GM19397 (cell line): ENCODE measurements at regions not wholly inside any gene's neighbourhood (a gene's known extent, or its start where the extent isn't known, plus 50 kb on each side); places are given as distances from the start of the nearest gene placed in this dataset.

ENCODE experiments used
- ATAC-seq: cut with Tn5 transposase; IDR thresholded peaks from one replicate; pipeline ENCODE4 v1.9.1; 2021; ENCODE audit warnings: mild to moderate bottlenecking, moderate library complexity; ENCODE audit not compliant: unreplicated experiment

DNA sequence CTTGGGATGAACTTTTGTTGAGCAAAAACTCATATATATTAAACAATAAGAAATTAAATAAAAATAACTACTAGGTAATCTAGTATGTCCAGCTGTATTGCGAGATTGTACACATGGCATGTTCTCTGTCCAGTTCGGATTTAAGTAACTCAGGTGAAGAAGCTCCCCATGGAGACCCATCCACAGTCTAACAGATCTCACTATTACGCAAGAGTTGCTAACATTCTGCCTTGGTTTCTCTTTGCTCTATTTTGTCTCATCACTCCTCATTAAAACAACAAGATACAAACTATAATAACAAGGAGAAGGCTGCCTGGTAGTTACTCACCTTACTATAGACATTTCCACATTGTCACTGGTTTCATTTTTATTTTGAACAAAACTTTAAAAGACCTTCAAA, 1372.3 kb upstream of the CELF2 start:
- ATAC-seq, result no peak

DNA sequence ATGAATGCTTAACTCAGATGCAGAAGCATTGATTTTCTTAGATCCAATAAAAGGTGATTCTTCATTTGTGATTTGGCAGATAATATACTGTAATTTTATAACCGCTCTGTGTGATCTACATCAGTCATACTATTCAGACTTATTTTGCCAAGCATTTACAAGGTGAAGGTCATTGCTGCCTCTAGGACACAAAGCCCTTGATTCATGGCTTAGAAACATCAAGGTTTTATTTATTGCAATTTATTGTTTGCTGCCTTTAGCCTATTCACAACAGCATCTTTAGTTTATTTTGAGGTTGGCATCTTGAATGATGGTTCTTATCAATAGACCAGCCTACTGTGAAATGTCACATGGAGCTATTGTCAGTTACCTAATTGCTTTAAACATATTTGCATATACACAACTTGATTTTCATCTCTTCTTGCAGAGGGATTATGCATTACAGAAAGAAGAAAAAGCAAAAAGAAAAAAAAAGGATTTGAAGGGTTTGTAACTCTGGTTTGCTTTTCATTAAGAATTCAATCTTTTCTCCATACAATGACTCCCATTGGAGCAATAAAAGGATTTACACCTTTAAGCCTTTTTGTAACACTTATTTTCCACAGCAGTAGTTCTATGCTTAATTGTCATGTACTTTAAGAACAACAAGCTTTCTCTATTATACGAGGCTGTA, 1371.6 kb upstream of the CELF2 start:
- no peak for ATAC-seq

DNA sequence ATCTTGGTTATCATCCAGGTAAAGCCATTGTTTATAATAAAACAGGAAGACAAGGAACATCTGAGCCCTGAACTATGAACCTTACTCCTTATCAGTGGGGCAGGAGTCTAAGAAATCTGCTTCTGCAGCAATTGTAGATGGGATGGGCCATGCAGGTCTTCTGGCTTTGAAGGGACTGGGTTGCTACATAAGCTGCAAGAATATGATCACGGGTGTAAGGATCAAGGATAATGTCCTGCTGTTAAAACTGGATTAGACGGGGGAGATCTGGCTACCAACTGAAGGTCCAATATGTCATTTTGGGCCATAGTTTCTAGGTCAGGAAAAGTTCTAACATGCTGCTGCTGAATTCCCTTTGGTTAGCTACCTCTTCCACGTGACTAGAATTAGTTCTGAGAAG, 1363.4 kb upstream of the CELF2 start:
- ATAC-seq, result no peak

DNA sequence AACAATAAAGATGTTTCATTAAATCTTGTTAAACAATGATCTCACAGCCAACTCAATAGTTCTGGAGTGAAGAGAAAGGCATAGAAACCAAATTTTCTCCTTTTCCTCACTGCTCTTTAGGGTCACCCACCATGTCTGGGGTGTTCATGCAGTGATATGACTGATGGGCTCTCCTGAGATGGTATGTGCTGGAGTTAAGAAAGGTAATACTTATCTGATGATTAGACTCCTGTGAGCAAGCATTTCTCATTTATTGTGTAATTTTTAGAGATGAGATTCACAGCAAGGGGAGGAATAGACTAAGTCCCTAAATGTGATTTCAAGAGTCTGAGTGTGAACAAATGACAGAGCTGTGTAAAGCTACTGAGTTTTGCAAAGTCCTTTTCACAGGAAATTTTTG, 1361.3 kb upstream of the CELF2 start:
- ATAC-seq, result no peak

DNA sequence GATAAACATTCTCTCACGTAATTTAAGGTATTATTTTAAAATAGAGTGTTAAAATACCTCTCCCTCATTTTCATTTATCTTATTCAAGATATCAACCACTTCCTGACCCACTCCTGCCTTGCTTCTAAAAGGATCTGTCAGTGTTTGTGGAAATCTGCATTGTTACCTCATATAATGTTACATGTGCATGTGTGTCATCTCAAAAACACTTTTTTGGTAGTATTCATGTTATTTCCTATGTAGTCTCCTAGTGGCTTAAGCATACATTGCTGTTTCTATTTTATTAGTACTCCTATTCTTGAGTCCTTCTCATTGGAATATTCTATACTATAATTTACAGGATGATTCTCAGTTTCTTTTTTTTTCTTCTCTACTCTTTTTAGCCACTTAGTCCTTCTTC, 1360.7 kb upstream of the CELF2 start:
- no peak for ATAC-seq

DNA sequence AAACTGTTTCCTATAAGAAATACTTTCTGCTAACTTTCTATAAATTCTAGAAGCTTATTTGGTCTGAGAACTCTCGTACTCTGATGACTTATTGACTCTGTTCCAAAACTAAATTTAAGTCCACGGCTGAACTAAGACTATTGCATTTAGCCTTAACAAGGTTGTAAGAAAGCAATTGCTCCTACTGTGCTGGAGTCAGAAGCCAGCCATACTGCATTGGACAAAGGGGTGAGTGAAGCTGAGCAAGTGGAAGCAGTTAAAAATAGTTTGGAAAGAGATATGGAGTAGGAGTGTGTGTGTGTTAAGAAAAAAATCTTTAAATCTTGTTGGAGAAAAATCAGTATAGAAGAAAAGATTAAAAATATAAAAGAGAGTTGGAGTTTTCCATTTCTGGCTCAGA, 1360.1 kb upstream of the CELF2 start:
- ATAC-seq, result no peak

DNA sequence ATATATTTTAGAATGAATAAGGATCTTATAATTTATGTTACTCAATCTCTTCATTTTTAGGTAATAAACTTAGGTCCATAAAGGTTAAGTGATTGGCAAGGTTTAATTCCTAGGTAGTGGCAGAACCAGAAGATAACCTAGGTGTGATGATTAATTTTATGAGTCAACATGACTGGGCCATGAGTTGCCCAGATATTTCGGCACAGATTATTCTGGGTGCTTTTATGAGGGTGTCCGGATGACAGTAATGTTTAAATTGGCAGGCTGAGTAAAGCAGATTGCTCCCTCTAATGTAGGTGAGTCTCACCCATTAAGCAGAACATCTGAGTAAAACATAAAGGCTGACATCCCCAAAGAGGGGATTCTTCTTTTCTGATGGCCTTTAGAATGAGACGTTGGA, 1349.3 kb upstream of the CELF2 start:
- no peak for ATAC-seq

DNA sequence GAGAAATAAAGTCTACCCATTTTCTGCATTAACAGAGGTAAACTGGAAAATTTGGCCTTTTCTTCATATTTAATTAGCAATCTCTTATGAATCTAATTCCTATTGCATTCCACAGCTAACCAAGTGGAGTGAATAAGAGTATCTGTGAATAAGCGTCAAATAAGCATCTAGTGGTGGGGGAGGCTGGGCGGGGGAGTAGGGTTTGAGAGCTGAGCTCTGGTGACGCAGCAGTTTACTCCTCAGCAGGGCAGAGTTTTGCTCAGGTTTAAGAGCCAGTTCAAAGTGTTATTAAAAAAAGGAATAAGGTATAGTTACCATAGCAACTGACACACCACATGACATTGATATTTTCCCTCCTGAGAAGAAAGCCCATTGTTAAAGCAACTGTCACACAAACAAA, 1346.8 kb upstream of the CELF2 start:
- ATAC-seq, result no peak

DNA sequence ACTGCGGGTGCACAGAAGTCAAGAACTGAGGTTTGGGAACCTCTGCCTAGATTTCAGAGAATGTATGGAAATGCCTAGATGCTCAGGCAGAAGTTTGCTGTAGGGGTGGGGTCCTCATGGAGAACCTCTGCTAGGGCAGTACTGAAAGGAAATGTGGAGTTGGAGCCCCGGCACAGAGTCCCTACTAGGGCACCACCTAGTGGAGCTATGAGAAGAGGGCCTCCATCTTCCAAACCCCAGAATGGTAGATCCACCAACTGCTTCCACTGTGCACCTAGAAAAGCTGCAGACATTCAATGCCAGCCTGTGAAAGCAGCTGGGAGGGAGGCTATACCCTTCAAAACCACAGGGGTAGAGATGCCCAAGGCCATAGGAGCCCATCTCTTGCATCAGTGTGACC, 1336.0 kb upstream of the CELF2 start:
- no peak for ATAC-seq

DNA sequence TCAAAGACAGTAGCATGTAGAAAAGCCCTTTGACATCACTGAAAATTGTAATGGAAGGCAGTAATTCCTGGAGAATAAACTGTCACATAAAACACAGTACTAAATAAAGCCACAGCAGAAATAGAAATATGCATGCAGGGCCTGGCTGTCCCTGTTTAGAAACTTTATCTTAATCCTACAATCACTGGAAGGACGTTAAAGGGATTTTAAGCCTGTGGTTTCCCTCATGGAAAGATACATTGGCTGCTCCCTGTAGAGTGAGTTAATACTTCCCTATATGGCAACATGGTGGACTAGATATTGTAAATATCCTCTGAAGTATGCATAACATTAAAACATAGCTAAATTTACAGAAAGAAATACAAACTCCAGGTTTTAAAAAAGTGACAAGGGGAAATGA, 1334.9 kb upstream of the CELF2 start:
- no peak for ATAC-seq

DNA sequence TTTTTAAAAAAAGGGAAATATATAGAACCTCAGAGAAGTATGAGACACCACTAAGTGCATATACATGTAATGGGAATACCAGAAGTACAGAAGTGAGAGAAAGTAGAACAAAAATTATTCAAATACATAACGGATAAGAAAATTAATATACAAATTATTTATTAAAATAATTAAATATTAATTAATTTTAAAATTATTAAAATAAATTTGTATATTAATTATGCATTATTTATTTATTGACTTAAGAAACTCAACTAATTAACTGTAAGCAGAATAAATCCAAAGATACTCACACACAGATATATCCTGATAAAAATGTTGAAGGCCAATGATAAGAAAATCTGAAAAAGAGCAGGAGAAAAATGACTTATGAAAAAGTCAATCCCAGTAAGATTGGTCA, 1333.5 kb upstream of the CELF2 start:
- ATAC-seq, result no peak

DNA sequence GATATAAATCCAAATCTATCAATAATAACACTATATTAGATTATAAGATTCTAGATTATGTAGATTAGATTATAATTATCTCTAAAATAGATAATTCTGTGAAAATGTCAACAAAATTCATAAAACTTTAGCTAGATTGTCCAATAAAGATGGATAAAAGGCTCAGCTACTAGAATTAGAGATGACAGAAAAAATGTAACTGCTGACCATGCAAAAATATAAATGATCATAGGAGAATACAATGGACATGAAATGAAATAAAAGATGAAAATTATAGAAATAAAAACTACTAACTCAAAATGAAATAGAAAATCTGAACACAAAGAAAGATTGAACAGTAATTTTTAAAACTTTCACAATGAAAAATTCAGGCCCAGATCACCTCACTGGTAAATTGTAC, 1332.1 kb upstream of the CELF2 start:
- no peak for ATAC-seq

DNA sequence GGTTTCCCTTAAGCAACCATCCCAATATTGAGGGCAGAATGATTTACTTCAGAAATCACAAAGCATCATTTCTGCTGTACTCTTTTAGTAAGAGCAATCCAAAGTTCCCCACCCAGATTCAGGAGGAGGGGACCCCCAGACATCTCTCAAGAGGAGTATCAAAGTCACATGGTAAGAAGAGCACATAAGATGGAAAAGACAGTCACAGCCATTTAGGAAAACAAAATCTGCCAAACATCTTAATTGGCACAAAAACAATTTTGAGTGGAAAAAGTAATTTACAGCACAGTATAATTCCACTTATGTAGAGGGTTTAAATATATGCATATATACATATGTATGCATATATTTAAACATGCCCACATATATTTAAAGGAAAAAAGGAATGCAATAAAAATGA, 1329.0 kb upstream of the CELF2 start:
- no peak for ATAC-seq

DNA sequence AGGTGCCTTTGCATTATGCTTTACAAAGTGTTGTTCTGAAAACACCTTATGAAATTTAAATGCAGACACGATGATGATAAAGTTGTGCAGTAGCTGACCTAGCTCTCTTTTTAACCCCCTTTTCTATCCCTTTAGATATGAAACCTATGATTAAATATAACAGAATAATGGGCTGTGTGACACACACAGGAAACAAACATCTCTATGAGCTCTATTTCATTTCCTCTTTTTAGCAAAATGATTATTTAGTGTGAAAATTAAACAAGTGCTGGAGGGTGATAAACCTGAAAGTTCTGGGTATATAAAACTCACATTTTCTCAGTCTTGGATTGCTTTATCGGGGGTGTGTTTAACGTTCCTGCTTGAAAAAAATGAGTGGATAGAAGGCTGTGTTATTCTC, 1310.5 kb upstream of the CELF2 start:
- no peak for ATAC-seq

DNA sequence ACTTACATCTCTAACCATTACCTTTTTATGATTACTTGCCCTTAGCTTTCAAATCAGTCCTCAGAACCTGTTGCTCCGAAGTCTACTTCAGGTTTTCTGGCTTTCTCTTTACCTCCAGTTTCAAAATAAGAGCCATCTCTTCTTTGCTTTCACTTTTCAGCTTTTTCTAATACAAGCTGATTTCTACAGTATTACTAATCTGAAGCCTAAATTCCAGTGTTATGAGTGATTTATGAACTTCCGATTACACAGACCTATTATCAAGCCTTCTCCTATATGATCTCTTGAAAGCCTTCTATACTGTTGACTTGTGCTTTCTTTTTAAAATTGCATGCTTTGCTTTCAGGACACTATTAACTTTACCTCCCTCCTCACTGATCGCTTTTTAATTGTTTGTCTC, 1307.8 kb upstream of the CELF2 start:
- no peak for ATAC-seq

DNA sequence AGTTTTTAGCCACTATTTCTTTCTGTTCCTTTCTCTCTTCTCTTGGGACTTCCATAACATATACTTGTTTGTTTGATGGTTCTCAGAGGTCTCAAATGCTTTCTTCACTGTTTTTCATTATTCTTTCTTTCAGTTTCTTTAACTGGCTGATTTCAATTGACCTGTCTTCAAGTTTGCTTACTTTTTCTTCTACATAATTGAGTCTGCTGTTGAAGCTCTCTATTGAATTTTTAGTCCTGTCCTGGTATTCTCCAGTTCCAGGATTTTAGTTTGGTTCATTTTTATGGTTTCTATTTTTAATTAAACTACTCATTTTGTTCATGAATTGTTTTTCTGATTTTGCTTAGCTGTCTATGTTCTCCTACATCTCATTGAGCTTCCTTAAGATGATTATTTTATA, 1305.3 kb upstream of the CELF2 start:
- no peak for ATAC-seq

DNA sequence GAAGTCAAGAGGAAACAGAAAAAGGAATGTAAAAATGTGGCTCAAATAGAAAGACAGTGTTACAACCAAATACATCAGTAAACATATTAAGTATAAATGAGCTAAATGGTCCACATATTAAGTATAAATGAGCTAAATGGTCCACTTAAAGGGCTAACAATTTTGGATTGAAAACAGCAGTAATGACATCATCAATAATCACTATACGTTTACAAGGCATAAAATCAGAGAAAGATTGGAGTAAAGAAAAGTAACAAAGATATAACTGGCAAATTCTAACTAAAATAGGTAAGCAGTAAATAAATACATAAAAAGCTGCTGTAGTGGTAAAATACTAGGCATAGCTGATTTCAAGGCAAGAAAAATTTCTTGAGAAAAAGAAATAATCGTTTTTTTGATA, 1298.4 kb upstream of the CELF2 start:
- ATAC-seq, result no peak

DNA sequence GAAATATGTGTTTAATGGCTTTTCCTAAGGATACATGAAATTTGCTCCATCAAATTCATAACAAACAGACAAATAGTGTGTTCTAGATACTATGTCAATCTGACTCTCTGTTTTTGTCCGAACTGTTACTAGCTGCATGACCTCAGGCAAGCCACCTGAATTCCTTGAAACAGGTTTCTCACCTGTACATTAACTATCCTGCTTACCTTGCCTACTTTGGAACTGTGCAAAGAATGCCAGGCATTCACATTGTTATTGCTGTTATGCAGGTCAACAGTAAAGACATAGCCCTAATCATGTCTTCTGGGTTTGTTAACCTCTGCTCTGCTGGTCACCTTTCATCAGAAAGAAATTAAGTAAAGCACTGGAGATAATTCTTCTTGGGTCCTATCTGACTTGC, 1283.9 kb upstream of the CELF2 start:
- ATAC-seq, result no peak

DNA sequence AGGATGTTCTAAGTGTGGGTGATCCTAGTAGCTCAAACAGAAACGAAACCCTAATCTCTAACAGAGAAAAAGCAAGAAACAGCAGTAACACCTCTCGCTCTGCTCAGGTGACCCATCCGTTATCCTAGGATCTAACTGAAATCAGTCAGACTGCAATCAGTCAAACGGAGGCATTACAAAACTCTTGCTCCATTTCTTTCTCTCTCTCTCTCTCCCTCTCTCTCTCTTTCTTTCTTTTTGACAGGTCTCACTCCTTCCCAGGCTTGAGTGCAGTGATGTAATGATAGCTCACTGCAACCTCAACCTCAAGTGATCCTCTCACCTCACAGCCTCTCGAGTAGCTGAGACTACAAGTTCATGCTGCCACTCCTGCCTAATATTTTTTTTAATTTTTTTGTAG, 1283.5 kb upstream of the CELF2 start:
- no peak for ATAC-seq

DNA sequence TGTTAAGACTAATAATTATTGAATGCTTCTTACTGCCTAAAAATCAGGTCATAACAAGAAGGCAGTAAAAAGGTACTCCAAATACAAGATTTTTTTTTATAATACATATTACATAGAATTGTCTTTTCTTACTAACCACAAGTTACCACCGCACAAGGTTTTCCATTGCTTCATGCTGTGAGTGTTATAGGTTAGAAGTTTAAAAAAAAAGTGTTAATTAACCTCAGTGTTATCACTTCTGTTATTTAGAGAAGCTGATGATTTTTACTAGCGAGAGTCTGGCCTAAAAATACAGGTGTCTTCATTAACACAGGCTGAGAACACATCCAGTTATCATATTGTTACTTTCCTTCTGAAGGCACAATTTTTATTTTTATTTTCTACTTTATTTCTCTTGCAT, 1281.9 kb upstream of the CELF2 start:
- ATAC-seq, result no peak

DNA sequence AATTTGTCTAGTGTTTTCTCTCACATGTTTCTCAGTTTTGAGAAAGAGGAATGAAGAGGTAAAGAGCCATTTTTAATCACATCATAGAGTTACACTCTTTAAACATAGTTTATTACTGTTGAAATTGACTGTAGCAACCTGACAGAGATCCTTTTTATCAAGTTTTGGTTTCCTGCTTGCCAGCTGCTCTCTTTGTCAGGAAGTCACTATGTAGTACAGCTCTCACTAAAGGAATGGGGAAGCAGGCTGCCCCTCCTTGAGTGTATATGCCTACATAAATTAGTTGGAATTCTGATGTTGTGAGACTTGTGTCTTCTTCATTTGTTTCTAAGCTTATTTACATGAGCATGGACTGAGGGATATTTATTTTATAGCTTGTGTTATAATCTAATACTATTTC, 1274.0 kb upstream of the CELF2 start:
- no peak for ATAC-seq

DNA sequence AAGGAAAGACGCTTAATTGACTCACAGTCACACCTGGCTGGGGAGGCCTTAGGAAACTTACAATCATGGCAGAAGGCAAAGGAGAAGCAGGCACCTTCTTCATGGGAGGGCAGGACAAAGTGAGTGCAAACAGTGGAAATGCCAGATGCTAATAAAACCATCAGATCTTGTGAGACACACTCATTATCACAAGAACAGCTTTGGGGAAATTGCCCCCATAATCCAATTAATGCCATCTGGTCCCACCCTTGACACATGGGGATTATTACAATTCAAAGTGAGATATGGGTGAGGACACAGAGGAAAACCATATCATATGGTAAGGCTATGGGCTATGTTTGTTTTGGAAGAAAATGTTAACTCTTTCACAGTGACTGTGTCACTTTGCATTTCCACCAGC, 1272.5 kb upstream of the CELF2 start:
- no peak for ATAC-seq

DNA sequence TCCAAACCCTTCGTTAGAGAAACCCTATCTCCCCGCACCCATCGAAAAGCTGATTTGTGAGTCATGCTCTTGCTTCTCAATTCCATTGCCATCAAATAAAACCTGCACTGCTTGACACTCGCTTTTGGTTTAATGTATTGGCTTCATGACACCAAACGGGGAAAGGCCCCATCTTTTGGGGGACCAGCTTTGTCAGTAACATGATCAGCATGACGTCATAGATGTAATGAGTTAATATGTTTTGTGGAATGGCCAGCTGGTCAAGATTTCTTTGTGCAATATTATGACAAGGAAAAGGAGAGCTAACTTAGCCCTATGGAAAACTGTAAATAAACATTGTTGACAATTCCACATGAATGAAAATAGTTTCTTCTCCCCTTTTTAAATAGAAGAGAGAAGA, 1260.5 kb upstream of the CELF2 start:
- no peak for ATAC-seq

DNA sequence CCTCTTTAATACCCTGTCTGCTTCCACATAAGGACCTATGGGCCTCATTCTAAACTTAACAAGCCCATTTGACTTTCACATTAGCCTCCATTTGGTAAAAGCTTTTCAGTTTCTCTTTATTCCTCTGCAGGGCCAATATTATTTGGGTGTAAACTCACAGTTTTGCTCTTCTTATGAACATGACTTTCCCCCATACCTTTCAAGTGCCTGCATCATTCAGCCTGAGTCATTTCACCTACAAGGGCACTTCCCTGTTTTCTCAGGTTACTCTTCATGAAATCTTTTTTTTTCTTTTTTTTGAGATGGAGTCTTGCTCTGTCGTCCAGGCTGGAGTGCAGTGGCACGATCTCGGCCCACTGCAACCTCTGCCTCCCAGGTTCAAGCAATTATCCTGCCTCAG, 1258.1 kb upstream of the CELF2 start:
- ATAC-seq, result no peak
